ENCODE measurements at regions not wholly inside any gene's neighbourhood (a gene's known extent, or its start where the extent isn't known, plus 50 kb on each side); places are given as distances from the start of the nearest gene placed in this dataset.

DNA sequence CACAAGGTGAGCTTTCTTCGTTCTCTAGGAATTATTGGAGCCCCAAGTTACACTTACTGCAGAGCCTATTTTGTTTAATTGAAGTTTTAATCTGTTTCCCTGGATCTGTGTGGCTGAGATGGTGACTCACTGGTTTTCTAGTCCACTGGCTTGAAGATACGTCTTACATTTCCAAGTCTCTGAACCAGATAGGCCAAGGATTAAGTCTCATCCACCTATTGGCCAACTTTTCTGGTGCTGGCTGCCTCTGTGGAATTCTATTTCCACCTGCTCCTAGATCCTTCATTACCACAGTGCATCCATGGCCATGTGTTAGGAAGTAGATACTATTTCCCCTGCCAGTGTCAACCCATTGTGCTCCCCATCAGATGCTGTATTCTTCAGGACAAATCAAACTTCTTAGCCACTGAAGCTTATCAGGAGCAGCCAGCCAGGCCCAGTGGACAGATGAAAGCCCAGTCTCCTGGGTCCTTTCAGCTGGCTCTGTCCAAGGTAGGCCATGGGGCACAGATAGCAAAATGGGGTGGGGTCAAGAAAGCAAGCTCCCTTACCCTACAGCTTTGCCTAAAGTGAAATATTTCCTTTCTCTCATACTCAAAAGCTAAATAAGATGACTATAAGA lies 198.8 kb upstream of the TCF4 start:
- H3K9me2 ChIP-seq (replicated peaks; ENCODE audit: control insufficient read depth, low read length), result no peaks in the 10 kb centered on the region
- H3K4me3 ChIP-seq (ENCODE audit: low read length), result no peak overlapping the region
- H3K9me3 ChIP-seq (ENCODE audit: control insufficient read depth, insufficient read depth, low read length), result peaks cover 9% of the 10 kb centered on the region
- H3F3A ChIP-seq (ENCODE audit: control insufficient read depth, insufficient read depth), result no peaks in the 10 kb centered on the region
- no peaks in the 10 kb centered on the region for H3K36me3 ChIP-seq (ENCODE audit: control insufficient read depth, low read length)
- TF ChIP-seq, protein P1, sequence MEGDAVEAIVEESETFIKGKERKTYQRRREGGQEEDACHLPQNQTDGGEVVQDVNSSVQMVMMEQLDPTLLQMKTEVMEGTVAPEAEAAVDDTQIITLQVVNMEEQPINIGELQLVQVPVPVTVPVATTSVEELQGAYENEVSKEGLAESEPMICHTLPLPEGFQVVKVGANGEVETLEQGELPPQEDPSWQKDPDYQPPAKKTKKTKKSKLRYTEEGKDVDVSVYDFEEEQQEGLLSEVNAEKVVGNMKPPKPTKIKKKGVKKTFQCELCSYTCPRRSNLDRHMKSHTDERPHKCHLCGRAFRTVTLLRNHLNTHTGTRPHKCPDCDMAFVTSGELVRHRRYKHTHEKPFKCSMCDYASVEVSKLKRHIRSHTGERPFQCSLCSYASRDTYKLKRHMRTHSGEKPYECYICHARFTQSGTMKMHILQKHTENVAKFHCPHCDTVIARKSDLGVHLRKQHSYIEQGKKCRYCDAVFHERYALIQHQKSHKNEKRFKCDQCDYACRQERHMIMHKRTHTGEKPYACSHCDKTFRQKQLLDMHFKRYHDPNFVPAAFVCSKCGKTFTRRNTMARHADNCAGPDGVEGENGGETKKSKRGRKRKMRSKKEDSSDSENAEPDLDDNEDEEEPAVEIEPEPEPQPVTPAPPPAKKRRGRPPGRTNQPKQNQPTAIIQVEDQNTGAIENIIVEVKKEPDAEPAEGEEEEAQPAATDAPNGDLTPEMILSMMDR (IDR thresholded peaks at IDR 0.05; ENCODE audit: low read depth, low read length, poor library complexity, severe bottlenecking), result no peak
- TF ChIP-seq EZH2phosphoT487 (IDR thresholded peaks at IDR 0.05; ENCODE audit: borderline replicate concordance, low read length), result no peak
- H4K20me1 ChIP-seq (ENCODE audit: control insufficient read depth, insufficient read depth, low read depth, low read length), result no peaks in the 10 kb centered on the region
- H3K79me2 ChIP-seq (ENCODE audit: control insufficient read depth, low read length), result no peaks in the 10 kb centered on the region
- H3K4me1 ChIP-seq (ENCODE audit: control insufficient read depth, low read length), result peaks cover under 1% of the 10 kb centered on the region
- H3K27me3 ChIP-seq (ENCODE audit: control insufficient read depth, low read length), result no peaks in the 10 kb centered on the region
- no peak overlapping the region for H3K4me2 ChIP-seq (ENCODE audit: low read length)
- no peak overlapping the region for H3K27ac ChIP-seq (ENCODE audit: low read depth, low read length)

DNA sequence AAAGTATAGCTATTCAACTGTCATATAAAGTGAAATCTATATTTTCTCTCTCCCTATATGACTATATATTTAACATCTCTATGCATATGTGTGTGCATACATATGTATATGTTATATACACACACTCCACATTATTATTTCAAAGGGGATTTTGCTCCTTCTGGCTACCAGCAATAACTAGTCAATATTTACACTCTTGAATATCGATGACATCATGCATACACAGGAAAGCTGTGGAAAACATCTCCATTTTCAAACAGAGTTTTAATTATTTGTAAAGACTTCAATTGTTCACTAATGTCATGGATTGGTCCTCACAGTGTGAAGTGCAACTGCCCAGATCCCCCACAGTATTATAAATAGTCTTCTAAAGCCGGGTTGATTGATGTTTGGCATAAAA lies 195.9 kb upstream of the TCF4 start:
- no peak overlapping the region for H3K27ac ChIP-seq (ENCODE audit: low read depth, low read length)
- no peaks in the 10 kb centered on the region for H3K79me2 ChIP-seq (ENCODE audit: control insufficient read depth, low read length)
- H3K9me2 ChIP-seq (replicated peaks; ENCODE audit: control insufficient read depth, low read length), result no peaks in the 10 kb centered on the region
- H3K27me3 ChIP-seq (ENCODE audit: control insufficient read depth, low read length), result no peaks in the 10 kb centered on the region
- H3K9me3 ChIP-seq (ENCODE audit: control insufficient read depth, insufficient read depth, low read length), result no peaks in the 10 kb centered on the region
- no peaks in the 10 kb centered on the region for H4K20me1 ChIP-seq (ENCODE audit: control insufficient read depth, insufficient read depth, low read depth, low read length)
- no peak overlapping the region for H3K4me2 ChIP-seq (ENCODE audit: low read length)
- no peak overlapping the region for H3K4me3 ChIP-seq (ENCODE audit: low read length)
- H3F3A ChIP-seq (ENCODE audit: control insufficient read depth, insufficient read depth), result no peaks in the 10 kb centered on the region; the same call in 1 of the 2 replicates
- H3K36me3 ChIP-seq (ENCODE audit: control insufficient read depth, low read length), result no peaks in the 10 kb centered on the region
- TF ChIP-seq EZH2phosphoT487 (IDR thresholded peaks at IDR 0.05; ENCODE audit: borderline replicate concordance, low read length), result no peak
- TF ChIP-seq, protein P1 (IDR thresholded peaks at IDR 0.05; ENCODE audit: low read depth, low read length, poor library complexity, severe bottlenecking), result no peak
- peaks cover 22% of the 10 kb centered on the region for H3K4me1 ChIP-seq (ENCODE audit: control insufficient read depth, low read length)

DNA sequence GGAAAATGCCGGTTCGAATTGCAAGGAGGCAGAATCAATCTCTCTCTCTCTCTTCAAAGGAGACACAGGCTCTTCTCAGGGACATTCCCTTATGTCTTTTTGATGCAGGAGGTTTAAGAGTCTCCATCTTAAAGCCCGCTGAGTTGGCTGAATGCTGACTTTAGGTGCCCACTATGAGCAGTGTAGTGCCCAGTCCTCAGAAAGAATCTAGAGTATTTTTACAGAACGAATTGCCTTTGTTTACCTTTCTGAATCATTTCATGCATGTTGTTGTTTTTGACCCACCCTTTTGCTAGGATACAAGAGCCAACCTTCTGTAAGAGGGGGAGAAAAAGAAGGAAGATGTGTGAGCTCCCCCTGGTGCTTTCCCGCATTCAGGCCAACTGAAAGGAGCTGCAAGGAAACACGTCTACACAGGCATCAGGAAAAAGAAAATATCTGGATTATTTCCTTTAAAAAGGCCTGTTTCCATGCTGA lies 193.5 kb upstream of the TCF4 start:
- H3K4me1 ChIP-seq (ENCODE audit: control insufficient read depth, low read length), result peaks cover 35% of the 10 kb centered on the region
- no peaks in the 10 kb centered on the region for H3K36me3 ChIP-seq (ENCODE audit: control insufficient read depth, low read length)
- H3K27ac ChIP-seq (ENCODE audit: low read depth, low read length), result no peak overlapping the region
- H4K20me1 ChIP-seq (ENCODE audit: control insufficient read depth, insufficient read depth, low read depth, low read length), result no peaks in the 10 kb centered on the region
- H3K27me3 ChIP-seq (ENCODE audit: control insufficient read depth, low read length), result no peaks in the 10 kb centered on the region
- H3K4me3 ChIP-seq (ENCODE audit: low read length), result peak overlapping the region; percentile 23; the same call in 1 of the 2 replicates
- peak overlapping the region; percentile 48; the same call in 1 of the 2 replicates for H3K4me2 ChIP-seq (ENCODE audit: low read length)
- no peaks in the 10 kb centered on the region; the same call in 1 of the 2 replicates for H3F3A ChIP-seq (ENCODE audit: control insufficient read depth, insufficient read depth)
- H3K79me2 ChIP-seq (ENCODE audit: control insufficient read depth, low read length), result no peaks in the 10 kb centered on the region
- H3K9me3 ChIP-seq (ENCODE audit: control insufficient read depth, insufficient read depth, low read length), result no peaks in the 10 kb centered on the region
- no peak for TF ChIP-seq EZH2phosphoT487 (IDR thresholded peaks at IDR 0.05; ENCODE audit: borderline replicate concordance, low read length)
- TF ChIP-seq, protein P1 (IDR thresholded peaks at IDR 0.05; ENCODE audit: low read depth, low read length, poor library complexity, severe bottlenecking), result peak; percentile 50
- no peaks in the 10 kb centered on the region for H3K9me2 ChIP-seq (replicated peaks; ENCODE audit: control insufficient read depth, low read length)
